GM18505 (cell line): ENCODE measurements at regions not wholly inside any gene's neighbourhood (a gene's known extent, or its start where the extent isn't known, plus 50 kb on each side); places are given as distances from the start of the nearest gene placed in this dataset.
"Not testable (repeated sequence)": the region's sequence is repeated elsewhere in the genome, so short reads cannot be mapped to it uniquely, and the experiment has no call there.

Source experiments
- ATAC-seq: cut with Tn5 transposase; IDR thresholded peaks from one replicate; pipeline ENCODE4 v1.9.1; 2021; ENCODE audit not compliant: unreplicated experiment
- POLR2A ChIP-seq: IDR thresholded peaks from 4 replicates; pipeline ENCODE4 v1.6.1; 2011; ENCODE audit warnings: borderline replicate concordance; ENCODE audit not compliant: insufficient read depth, insufficient read length; ENCODE audit errors: extremely low read depth

DNA sequence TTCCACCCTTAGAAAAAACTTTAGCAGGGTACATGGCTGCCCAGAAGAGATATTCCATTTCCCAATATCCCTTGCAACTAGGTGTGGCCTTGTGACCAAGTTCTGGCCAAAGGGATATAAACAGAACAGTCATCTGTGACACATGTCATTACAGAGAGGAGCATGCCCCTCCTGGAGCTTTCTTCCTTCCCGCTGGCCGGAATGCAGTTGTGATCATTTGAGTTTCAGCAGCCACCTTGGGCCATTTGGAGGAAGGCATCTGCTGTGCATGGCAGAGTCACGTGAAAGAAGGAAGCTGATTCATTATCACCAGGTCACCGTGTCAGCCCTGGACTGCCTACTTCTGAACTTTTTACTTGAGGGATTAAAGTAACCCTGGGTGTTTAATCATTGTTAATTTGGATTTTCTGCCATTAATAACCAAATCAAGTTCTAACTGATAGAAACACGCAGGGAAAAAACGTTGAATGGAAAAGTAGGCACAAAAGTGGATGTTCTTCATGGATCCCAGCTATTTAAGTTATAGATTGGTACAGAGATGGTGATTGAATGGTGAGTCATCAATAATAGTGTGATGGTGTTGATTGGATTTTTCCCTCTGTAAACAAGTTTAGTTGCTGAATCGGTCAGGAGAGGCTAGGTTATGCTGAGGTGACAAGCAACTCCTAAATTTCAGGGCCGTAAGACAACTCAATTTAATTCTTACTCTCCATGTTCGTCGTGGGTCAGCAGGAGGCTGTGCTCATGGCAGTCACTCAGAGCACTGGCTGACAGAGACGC lies 80.7 kb upstream of the CCDC167 start:
- no peak for TF ChIP-seq POLR2A
- ATAC-seq = no peak

DNA sequence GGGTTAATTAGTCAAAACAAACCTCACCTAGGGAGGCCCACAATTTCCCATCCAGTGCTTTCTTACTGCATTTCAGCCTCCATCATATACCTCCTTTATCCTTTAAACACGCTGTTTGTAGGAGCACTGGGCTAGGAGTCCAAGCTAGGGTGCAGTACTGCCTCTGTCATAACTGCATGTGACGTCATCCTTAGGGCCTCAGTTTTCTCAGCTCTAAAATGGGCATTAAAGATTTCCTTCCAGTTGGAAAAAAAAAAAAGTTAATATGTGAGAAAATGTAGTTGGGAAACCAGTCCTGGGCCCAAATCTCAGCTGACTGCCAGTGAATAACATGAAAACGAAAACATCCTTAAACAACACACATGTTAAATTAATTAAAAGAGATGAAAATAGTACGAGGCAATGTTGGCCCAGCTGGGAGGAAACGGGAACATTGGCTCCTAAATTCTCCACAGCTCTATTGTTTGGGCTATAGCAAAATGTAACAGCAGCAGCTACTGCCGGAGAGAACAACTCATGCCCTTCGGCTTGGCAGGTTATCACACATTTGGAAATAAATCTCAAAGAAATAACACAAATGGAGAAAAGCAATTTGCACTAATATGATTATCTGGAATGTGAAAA lies 79.9 kb upstream of the CCDC167 start:
- TF ChIP-seq POLR2A = no peak
- no peak for ATAC-seq

DNA sequence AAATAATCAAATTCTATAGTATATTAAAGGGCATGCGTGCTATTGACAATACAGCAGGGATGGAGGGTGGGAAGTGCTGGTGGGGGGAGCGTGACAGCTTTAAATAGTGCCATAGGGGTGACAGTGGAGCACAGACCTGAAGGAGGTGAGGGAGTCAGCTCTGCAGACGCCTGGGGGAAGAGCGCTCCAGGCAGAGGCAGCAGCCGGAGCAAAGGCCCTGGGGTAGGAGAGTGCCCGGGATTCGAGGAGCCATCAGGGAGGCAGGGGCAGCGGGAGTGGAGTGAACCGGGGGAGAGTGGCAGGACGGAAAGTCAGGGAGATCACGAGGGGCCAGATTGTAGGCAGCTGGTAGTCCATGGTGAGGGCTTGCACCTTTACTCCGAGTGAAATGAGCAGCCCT lies 78.4 kb upstream of the CCDC167 start:
- no peak for TF ChIP-seq POLR2A
- no peak for ATAC-seq

DNA sequence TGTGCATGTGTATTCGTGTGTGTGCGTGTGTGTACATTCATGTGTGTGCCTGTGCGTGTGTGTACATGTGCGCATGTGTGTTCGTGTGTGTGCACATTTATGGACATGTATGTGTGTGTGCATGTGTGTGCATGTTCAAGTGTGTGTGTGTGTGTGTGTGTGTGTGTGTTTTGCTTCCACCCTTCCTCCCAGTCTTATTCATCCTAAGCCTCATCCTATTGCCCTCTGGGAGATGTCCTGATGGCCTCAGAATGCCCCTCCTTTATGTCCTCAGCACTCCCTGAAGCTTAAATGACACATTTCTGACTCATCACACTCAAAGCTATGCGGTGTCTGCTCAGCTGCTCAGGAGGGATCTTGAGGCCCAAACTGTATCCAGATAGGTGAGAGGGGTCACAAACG lies 76.6 kb upstream of the CCDC167 start:
- ATAC-seq = no peak
- no peak for TF ChIP-seq POLR2A

DNA sequence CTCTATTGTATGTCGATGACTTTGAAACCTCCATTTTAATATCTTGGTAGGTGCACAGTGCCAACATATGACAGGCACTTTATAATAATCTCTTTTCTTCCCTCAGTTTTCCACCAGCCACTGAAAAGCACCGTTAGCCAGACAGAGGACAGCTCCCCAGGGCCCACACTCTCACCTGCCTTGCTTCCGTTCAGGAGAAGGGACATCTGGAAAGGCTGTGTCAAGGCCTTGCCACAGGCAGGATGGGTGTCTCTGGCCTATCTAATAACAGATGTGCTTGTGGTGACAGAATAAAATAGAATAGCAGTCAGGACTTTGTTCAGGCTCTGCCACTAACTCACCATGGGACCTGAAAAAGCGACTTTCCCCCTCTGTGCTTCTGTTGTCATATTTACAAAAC lies 75.5 kb upstream of the CCDC167 start:
- TF ChIP-seq POLR2A = no peak

DNA sequence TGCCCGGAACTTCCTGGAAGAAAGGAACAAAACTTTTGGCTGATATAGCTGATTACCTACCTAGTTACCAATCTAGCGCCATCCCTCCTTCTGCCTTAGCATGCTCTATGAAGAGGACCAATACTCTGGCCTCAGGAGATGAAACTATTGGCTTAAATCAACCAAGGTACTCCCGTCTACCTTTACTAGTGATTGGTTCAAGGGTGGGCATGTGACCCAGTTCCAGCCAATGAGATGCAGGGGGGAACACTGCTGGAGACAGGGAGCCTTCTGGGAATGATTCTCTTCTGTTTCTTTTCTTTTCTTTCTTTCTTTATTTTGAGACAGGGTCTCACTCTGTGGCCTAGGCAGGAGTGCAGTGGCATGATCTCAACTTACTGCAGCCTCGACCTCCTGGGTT lies 72.6 kb upstream of the CCDC167 start:
- ATAC-seq = no peak
- TF ChIP-seq POLR2A = no peak

More for the DNA sequence above, 75.5 kb upstream of the CCDC167 start:
- ATAC-seq = no peak

DNA sequence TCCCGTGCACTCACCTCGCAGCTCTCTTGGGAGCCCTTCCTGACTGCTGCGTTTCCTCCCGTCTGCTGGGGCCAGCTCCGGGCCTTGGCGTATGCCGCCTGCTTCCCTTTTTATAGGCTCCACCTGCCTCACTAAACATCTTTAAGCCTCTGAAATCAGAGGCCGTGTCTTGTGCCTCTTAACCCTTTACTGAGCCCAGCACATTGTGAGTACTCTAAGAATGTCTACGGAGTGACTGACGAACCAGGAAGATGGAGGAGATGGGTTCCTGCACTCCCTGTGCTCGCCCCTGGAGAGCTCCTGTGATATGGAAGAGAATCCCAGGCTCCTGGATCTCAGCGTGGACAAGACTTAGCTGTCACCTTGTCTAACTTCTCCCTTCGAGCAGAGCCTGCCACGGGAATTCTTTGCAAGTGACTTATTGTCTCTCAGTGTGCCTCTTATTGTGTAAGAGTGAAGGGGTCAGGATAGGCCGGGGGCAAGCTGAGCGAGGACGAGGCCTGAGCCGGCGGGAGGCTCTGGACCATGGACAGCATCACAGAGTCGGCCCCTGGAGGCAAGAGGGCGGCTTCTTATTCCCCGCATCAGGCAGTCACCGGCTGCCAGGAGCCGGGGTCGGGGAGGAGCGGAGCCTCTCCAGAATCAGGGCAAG lies 70.9 kb upstream of the CCDC167 start:
- TF ChIP-seq POLR2A = no peak
- ATAC-seq = no peak

DNA sequence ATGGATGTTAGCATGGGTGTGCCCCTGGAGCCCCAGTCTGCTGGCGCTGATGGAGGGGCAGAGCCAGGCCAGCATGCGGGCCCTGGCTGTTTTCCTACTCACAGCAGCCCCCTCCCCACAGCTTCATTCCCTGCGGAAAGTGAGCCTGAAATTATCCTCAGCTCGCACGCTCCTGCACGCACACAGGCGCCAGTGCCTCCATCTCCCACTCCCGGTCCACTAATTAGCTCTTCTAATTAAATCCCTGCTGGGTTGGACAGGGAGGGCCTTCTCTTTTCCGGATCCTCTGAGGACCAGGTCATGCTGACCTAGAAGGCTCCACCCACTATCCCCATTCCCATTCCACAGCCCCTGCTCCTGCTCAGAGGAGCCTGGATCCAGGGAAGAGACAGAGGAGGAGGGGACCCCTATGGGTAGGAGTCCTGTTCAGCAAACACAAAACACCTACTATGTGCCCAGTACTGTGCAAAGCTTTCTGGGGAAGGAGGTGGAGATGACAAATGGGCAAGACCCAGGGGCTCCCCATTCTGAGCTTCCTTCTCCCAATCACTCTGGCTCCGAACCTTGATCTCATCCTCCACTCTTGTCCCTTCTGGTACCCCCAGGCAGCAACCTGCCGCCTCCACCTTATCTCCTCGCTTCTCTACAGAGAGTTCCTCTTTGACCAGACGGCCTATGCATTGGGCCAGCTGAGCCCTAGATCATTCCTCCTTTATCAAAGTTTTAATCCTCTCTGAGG lies 70.2 kb upstream of the CCDC167 start:
- no peak for TF ChIP-seq POLR2A
- ATAC-seq = no peak

DNA sequence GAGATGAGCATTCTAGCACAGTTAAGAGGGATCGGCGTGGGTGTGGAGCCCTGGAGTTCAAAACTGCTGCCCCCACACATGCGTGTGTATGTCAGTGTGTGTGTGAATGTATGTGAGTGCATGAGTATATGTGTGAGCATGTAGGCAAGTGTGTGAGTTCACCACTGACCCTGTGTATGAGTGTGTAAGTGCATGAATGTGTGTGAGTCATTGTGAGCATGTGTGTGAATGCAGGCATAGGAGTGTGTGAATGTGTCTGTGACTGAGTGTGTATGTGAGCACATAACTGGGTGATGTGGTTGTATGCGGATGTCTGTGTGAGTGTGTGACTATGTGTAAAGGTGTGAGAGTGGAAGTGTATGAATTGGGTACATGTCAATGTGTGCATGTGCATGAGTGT lies 69.6 kb upstream of the CCDC167 start:
- TF ChIP-seq POLR2A = no peak
- ATAC-seq = no peak

DNA sequence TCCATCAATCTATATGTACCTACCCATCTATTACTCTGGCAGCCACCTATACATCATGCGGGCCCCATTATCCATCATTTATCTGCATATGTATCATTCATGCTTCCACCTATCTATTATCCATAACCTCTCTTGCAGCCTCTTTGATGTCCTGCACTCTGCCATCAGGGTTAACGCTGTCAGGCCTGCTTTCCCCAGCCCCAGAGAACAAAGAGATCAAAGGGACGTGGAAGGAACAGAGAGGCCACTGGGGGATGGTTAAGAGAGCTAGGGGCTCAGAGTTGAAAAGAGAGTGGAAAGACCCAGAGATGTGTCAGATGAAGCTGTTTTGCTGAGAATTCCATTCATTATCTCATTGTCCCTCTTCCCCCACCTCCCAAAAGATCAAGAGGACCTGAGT lies 67.3 kb upstream of the CCDC167 start:
- TF ChIP-seq POLR2A = no peak
- ATAC-seq = no peak

DNA sequence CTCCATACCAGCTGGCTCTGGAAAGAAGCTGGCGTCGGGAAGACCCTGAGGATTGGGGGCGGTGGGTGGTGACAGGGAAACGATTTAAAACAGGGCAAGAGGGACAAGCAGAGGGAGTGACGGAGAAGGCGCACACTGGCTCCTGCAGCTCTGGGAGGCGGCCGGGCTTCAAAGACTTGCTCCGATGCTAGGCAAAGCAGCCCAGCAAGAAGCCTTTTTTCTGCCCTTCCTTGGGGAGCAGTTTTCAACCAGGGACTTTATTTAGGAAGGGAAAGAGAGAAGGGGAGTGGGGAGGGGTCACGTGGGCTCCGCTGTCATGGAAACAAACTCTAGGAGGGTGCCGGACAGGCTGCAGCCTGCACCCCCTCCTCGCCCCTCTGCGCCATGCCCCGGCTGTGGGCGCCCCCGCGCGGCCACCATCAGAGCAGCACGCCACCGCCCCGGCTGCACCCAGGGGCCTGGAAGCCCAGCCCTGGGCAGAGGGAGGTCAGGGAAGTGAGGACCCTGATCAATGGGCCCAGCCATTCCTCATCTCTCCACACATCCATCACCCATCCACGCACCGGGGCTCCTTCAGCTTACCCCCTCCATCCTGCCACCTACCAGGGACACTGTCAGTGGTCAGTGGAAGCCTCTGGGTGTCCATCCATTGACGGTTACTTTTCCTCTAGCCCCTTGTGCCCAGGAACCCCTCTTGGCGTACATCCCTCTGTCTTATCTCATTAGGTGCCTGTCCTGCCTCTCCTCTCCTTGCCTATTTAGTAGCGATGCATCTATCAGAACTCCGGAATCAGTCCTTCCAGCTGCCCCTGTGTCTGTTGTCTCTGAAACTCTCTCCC lies 66.6 kb upstream of the CCDC167 start:
- no peak for ATAC-seq
- peak; percentile 25 for TF ChIP-seq POLR2A

DNA sequence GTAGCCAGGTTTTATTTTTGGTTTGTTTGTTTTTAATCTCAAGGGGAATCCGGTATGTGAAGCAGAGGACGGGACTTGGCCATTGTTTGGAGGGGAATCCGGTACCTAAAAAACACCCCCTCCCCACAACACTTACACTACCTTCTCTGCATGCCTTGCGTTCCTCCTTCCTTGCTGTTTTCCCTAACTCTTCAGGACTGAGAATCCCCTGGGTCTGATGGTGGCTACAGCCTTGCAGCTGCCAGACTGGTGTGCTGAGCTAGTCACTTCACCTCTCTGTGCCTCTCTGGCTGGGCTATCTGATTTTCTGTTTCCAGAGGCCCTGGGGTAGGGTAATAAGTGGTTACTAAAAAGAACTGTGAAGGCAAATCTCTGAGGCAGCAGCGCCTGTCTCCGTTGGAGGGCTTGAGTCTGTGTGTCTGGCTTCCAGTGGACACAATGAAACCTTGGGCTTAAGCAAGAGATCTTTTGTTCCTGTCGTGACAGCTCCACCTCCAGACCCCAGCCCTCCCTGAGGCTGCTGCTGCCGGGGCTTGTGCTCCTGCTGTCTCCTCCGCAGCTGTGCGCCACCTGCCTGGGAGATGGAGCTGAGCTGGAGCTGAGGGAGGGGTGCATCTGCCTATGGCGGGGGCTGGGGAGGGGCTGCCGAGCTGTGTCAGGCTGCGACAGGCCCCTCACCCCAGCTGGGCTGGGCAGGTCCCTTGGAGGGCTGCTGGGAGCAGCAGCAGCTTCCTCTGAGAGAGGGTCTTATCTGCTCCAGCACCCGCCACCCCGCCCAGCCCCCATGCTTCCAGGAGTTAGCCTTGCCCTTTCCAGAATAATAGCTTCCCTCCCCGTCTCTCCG lies 65.8 kb upstream of the CCDC167 start:
- no peak for ATAC-seq
- TF ChIP-seq POLR2A = no peak

DNA sequence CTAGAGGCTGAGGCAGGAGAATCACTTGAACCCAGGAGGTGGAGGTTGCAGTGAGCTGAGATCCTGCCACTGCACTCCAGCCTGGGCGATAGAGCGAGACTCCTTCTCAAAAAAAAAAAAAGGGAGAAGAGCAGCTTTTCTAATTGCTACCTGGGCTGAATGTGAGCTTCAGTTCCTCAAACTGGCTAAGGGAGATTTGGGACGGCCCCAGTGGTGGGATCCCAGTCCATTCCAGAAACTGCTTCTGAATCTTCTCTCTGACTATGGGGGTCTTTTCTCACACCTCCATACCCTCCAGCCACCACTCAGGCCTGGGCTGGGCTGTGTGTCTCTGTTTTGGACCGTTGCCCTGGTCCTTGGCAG lies 63.2 kb upstream of the CCDC167 start:
- ATAC-seq = not testable (repeated sequence)
